Small intestine (tissue), 7 donors: ENCODE measurements at regions not wholly inside any gene's neighbourhood (a gene's known extent, or its start where the extent isn't known, plus 50 kb on each side); places are given as distances from the start of the nearest gene placed in this dataset.
A peak's percentile ranks its signal among the peaks of the same experiment; 100 is the strongest.

Experiments used
- DNase-seq, 2 donors: peaks; one replicate each; pipeline versions ENCODE4 v3.0.0 to v3.0.0-alpha.2; 2013
- FAIRE-seq: peaks from 2 replicates; lab custom pipeline; 2012; peaks lifted over from hg19 to GRCh38; lab: Jason Lieb, UNC
- H3K27ac ChIP-seq, 3 donors: one replicate each; pipeline ENCODE4 v1.5.1; 2013; ENCODE audit warnings: low read length in 2 of 3, mild to moderate bottlenecking in 2 of 3, control low read depth in 1 of 3, inconsistent platforms in 1 of 3, low read depth in 1 of 3, moderate library complexity in 1 of 3
- H3K27me3 ChIP-seq, 3 donors: one replicate each; pipeline ENCODE4 v1.6.1; 2013; ENCODE audit warnings: low read length in 3 of 3, inconsistent platforms in 1 of 3; ENCODE audit not compliant: control insufficient read depth in 3 of 3, insufficient read depth in 3 of 3
- H3K36me3 ChIP-seq, 3 donors: one replicate each; pipeline ENCODE4 v1.6.1; 2013; ENCODE audit warnings: low read length in 3 of 3, inconsistent platforms in 1 of 3, low read depth in 1 of 3, mild to moderate bottlenecking in 1 of 3, moderate library complexity in 1 of 3; ENCODE audit not compliant: control insufficient read depth in 3 of 3, insufficient read depth in 2 of 3
- H3K4me1 ChIP-seq, 3 donors: one replicate each; pipeline ENCODE4 v1.6.1; 2013; ENCODE audit warnings: low read length in 2 of 3, inconsistent platforms in 1 of 3, low read depth in 1 of 3, mild to moderate bottlenecking in 1 of 3, moderate library complexity in 1 of 3; ENCODE audit not compliant: control insufficient read depth in 3 of 3, insufficient read depth in 2 of 3
- H3K4me3 ChIP-seq, 3 donors: one replicate each; pipeline ENCODE4 v1.5.1; 2013; ENCODE audit warnings: low read length in 3 of 3, control low read depth in 1 of 3, inconsistent platforms in 1 of 3, low read depth in 1 of 3, mild to moderate bottlenecking in 1 of 3, moderate library complexity in 1 of 3
- H3K9me3 ChIP-seq, 2 donors: one replicate each; pipeline ENCODE4 v1.6.1; 2013; ENCODE audit warnings: low read depth in 1 of 2, low read length in 1 of 2; ENCODE audit not compliant: control insufficient read depth in 2 of 2, insufficient read depth in 1 of 2
- WGBS, 3 donors: extraction: QIAGEN DNeasy Blood & Tissue Kit; methylation state at CpG; one replicate each; pipeline ENCODE4 v1.1.7; 2013; 5-methylcytosine and 5-hydroxymethylcytosine counted together
- donor health status: healthy with polysubstance abuse.
- donor health status: control.
- donor health status: control.
- donor health status: Bipolar disorder and iron deficiency.
- donor health status: healthy.

DNA sequence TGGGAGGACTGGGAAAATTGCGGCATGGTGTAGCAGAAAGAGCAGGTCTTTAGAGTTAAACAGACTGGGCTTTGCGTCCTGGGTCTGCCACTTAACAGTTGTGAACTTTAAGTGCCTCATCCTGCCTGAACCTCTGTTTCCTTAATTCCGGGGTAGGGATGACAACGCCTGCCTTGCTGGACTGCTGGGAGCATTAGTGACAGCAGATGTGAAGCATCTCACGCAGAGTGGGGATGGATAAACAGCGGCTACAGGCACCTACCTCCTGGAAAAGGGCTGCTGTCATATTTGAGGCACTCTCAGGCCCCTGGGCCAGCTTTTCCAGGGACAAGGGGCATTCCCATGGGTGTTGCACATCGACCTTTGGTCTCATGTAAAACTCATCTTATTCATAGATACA is 572.2 kb downstream of the TBC1D22A start:
- DNase-seq (no peak), FAIRE-seq (no peak)
- WGBS, 3 donors = 77 to 79% (median 77%) methylated on average over 7 of the region's 7 CpGs
- H3K4me1 ChIP-seq = no peaks in the 10 kb centered on the region
- H3K36me3 ChIP-seq = no peaks in the 10 kb centered on the region
- no peak overlapping the region for H3K27ac ChIP-seq
- no peaks in the 10 kb centered on the region for H3K27me3 ChIP-seq
- H3K4me3 ChIP-seq = no peak overlapping the region
- H3K9me3 ChIP-seq = peaks cover 0 to 8% of the 10 kb centered on the region in 2 donors

DNA sequence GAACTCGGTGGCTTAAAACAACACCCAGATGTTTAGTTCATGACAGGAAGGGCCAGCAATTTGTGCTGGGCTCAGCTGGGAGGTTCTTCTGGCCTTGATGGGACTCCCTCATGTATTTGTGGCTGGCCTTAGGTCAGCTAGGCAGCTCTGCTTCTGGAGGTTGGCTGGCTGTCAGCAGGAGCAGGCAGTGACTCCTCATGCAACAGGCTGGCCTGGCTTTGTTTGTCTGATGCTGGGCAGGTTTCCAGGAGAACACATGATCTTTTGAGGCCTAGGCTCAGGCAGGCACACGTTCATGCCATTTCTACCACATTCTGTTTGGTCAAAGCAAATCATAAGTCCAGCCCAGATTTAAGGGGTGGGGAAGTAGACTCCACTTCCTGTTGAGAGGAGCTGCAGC is 571.2 kb downstream of the TBC1D22A start:
- no peak overlapping the region for H3K27ac ChIP-seq
- H3K4me3 ChIP-seq = no peak overlapping the region
- no peaks in the 10 kb centered on the region for H3K36me3 ChIP-seq
- DNase-seq (no peak), FAIRE-seq (no peak)
- no peaks in the 10 kb centered on the region for H3K4me1 ChIP-seq
- peaks cover 0 to 8% of the 10 kb centered on the region in 2 donors for H3K9me3 ChIP-seq
- 44 to 49% (median 45%) methylated on average over 2 of the region's 2 CpGs for WGBS, 3 donors
- no peaks in the 10 kb centered on the region for H3K27me3 ChIP-seq

DNA sequence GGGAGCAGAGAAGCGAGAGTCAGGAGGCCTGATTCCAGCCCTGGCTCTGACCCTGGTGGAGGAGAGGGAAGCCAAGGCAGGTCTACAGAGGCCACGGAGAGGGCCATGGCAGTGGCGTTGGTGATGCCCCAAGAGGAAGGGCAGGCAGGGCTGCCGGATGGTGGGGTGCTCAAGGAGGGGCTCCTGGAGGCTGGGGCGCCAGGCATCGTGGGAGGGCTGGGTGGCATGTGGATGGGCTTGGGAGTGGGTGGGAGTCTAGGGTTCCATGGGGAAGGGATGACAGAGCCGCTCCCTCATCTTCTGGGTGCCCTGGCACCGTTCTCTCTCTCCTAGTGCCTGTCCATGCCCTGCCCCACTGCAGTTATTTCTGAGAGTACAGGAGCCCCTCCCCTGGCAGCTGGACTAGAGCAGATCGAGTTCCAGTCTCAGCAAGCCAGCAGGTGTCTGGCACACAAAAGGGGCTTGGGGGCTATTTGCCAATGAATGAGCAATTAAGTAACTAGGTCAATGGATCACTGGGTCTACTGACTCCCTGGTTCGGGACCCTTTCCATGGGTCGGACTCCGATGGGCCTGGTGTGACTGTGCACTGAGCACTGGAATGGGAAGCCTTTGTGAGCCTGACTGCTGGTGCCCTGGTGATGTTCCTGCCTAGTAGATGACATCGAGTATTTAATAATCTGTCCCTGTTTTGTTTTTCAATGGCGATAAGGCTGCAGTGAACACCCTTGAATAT is 570.0 kb downstream of the TBC1D22A start:
- no peak for DNase-seq

DNA sequence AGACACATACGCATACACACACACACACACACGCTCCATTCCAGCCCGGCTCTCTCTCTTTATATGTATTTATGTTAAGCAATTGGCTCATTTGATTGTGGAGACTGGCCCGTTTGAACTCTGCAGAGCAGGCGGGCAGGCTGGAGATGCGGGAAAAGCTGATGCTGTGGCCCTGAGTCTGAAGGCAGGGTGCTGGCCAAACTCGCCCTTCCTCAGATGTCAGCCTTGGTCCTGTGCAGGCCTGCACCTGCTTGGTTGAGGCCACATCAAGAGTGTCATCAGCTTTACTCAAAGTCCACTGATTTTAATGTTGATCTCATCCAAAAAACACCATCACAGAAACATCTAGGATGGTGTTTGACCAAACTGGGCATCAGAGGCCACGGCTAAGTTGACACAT is 569.3 kb downstream of the TBC1D22A start:
- 83 to 92% (median 91%) methylated on average over 8 of the region's 8 CpGs for WGBS, 3 donors
- no peak overlapping the region for H3K27ac ChIP-seq
- H3K27me3 ChIP-seq = no peaks in the 10 kb centered on the region
- peaks cover 0 to 8% of the 10 kb centered on the region in 2 donors for H3K9me3 ChIP-seq
- no peak for DNase-seq
- no peak overlapping the region for H3K4me3 ChIP-seq
- no peaks in the 10 kb centered on the region for H3K36me3 ChIP-seq
- no peak for FAIRE-seq
- H3K4me1 ChIP-seq = no peaks in the 10 kb centered on the region

More for the DNA sequence above, 570.0 kb downstream of the TBC1D22A start:
- 90 to 91% (median 91%) methylated on average over 10 to 14 of the region's 14 CpGs for WGBS, 3 donors
- Histone ChIP-seq H3K9me3 (peaks cover 0 to 8% of the 10 kb centered on the region in 2 donors), H3K27me3 (no peaks in the 10 kb centered on the region), H3K27ac (no peak overlapping the region), H3K36me3 (no peaks in the 10 kb centered on the region), H3K4me1 (no peaks in the 10 kb centered on the region), H3K4me3 (no peak overlapping the region)
- FAIRE-seq = no peak

DNA sequence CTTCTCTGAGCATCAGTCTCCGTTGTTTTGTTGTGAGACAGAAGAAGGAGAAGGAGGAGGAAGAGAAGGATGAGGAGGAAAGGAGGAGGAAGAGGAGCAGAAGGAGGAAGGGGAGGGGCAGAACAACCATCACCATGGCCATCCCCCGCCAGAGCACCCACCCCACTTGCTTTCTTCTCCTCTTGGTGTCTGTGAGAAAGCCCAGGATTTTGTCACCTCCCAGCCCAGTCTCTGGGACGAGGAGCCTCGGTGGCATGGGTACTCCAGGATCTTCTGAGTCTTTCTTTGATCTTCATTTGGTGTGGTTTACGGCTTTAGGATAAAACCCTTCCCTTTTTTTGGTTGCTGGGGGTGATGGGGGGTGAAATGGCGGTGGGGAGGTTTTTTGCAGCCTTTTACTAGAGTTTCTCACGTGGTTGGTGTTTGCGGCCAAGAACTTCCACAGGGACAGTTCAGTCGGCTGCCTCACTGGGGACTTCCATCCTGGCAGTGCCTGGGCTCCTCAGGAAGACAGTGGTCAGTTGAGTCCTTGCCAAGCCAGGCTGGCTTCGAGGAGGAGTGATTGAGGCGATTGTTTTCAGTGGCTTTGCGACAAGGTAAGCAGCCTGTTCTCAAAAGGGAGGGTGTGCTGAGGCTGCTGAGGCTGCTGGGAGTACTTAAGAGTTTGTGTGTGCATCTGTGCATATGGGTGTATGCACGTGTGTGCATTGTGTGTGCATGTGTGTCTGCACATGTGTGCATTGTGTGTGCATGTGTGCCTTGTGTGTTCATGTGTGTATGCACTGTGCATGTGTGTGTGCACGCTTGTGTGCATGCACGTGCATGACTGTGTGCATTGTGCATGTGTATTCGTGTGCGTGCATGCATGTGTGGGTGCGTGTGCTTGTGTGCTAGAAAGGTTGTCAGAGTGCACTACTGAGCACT is 567.5 kb downstream of the TBC1D22A start:
- 76 to 80% (median 79%) methylated on average over 18 of the region's 18 CpGs for WGBS, 3 donors
- H3K27ac ChIP-seq = no peak overlapping the region
- H3K4me1 ChIP-seq = no peaks in the 10 kb centered on the region
- no peaks in the 10 kb centered on the region for H3K36me3 ChIP-seq
- DNase-seq (no peak), FAIRE-seq (no peak)
- H3K27me3 ChIP-seq = no peaks in the 10 kb centered on the region
- H3K4me3 ChIP-seq = no peak overlapping the region
- H3K9me3 ChIP-seq = peaks cover 0 to 8% of the 10 kb centered on the region in 2 donors

DNA sequence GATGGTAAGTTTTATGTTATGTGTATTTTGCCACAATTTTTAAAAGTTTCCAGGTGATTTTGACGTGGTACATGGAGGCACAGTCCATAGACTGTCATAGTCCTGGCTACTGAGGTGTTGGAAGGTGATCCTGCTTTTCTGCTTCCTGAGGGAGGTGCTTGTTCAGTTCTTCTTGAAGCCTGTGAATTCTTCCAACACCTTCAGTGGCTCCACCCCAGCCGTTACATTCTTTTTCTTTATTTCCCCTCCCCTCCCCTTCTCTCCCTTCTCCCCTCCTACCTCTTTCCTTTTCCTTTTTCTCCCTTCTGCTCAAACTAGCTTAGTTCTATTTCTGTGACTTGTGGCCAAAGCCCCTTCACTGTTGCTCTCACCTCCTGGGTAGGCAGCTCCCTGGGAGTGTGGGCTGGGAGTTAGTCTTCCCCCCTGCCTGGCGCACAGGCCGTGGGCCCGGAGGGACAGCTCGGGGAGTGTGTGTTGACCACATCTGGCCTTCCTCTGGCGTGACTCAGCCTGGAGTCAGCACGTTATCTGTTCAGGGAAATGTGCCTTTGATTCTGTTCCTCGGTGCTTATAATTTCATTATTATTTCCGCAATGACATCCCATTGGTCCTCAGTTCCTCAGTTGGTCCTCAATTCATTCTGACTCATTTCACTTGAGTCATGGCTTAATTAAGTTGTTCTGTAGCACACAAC is 566.2 kb downstream of the TBC1D22A start:
- no peaks in the 10 kb centered on the region for H3K4me1 ChIP-seq
- no peaks in the 10 kb centered on the region for H3K27me3 ChIP-seq
- peaks cover 0 to 8% of the 10 kb centered on the region in 2 donors for H3K9me3 ChIP-seq
- FAIRE-seq (no peak), DNase-seq (peak in 1 of 2 donors; percentile 47)
- H3K36me3 ChIP-seq = no peaks in the 10 kb centered on the region
- H3K4me3 ChIP-seq = no peak overlapping the region
- 24 to 57% (median 26%) methylated on average over 10 of the region's 10 CpGs for WGBS, 3 donors
- no peak overlapping the region for H3K27ac ChIP-seq

DNA sequence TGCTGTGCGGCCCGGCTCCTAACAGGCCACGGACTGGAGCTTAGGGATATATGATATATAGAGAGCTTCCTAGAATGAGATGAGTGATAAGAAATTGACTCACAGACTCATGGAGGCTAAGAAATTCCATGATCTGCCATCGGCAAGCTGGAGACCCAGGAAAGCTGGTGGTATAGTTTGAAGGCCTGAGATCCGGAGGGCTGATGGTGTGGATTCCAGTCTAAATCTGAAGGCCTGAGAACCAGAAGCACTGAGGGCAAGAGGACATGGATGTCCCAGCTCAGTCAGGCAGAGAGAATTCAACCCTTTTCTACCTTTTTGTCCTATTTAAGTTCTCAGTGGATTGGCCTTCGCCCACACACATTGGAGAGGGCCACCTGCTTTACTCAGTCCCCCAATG is 564.8 kb downstream of the TBC1D22A start:
- Histone ChIP-seq H3K36me3 (no peaks in the 10 kb centered on the region), H3K27me3 (no peaks in the 10 kb centered on the region), H3K27ac (no peak overlapping the region), H3K9me3 (no peaks in the 10 kb centered on the region), H3K4me3 (no peak overlapping the region), H3K4me1 (no peaks in the 10 kb centered on the region)
- FAIRE-seq (no peak), DNase-seq (no peak)
- whole genome bisulfite sequencing, 3 donors = 90 to 92% (median 90%) methylated on average over 6 of the region's 6 CpGs

DNA sequence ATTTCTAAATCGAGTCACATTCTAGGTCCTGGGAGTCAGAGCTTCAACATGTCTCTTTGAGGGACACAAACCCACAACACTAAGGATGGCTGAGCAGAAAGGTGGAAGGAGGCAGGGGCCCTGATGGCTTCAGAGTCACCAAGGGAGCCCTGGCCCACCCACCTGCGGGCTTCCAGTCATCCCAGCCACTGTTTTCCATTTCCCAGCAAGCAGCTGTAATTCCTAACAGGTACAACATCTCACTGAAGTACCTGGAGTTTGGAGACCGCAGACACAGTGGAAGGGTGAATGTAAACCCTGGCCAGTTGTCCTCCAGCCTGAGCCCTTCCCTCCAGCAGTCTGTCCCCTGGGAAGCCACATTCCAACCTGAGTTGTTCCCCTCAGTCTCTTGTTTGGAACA is 562.8 kb downstream of the TBC1D22A start:
- Histone ChIP-seq H3K27ac (no peak overlapping the region), H3K4me1 (no peaks in the 10 kb centered on the region), H3K27me3 (no peaks in the 10 kb centered on the region), H3K4me3 (no peak overlapping the region), H3K36me3 (no peaks in the 10 kb centered on the region), H3K9me3 (no peaks in the 10 kb centered on the region)
- DNase-seq (no peak), FAIRE-seq (no peak)
- WGBS, 3 donors = 82 to 88% (median 88%) methylated on average over 3 of the region's 3 CpGs
